ENCODE measurements at regions not wholly inside any gene's neighbourhood (a gene's known extent, or its start where the extent isn't known, plus 50 kb on each side); places are given as distances from the start of the nearest gene placed in this dataset.

DNA sequence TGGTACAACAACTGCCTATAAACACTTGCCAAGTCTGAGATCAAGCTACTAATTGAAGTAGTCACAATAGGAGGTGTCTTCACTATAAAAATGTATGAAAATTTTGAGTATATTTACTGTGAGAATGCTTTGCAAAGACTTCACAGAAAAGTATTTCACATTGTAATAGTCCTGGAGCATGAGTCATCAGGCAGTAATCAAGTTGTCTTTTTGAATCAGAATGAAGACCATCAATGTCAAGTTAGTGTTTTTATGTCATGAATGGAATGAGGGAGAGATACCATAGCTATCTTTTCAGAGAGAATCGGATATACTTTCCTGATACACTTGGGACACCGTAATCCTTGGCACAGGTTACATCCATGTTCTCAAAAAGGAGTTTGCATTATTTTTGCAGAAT is 466.9 kb upstream of the ARRDC3 start:
- TF ChIP-seq CTCF (conservative IDR thresholded peaks at IDR 0.05; ENCODE audit: low read length), result no peak
- no peak for TF ChIP-seq EZH2phosphoT487 (IDR thresholded peaks at IDR 0.05; ENCODE audit: borderline replicate concordance, low read depth, low read length)

Measured in OCI-LY7 (cell line).